Stimulated activated CD4-positive, alpha-beta T cell treated with anti-CD3 and anti-CD28 coated beads, Interleukin-2, amount 100 ng/mL, for 48 hours (primary cell): ENCODE measurements at regions not wholly inside any gene's neighbourhood (a gene's known extent, or its start where the extent isn't known, plus 50 kb on each side); places are given as distances from the start of the nearest gene placed in this dataset.

Experiments used
- DNase-seq, 2 donors: peaks; one replicate each; pipeline ENCODE4 v3.0.0-alpha.2; 2020

- no peak for DNase-seq
Measured at GRCh38 chr7:1286946-1287645, 54.4 kb downstream of the UNCX start.

DNA sequence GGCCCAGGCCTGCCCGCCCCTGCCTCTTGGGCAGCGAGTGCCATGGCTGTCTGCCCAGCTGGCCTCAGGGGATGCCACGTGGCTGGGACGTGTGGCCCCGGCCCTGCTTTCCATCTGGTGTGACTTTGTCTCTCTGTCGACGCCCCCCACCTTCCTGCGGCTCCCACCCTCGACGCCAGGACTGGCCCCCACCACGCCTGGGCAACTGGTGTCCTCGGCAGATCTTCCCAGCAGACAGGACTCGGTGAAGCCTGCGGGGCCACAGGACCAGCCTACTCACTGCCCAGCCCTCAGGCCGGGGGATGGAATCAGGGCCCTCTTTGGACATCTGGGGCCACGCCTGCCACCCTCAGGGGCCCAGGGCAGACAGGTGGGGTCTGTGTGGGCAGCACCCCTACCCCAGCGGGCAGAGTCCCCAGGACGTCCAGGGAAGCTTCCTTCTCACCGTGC, 55.1 kb downstream of the UNCX start:
- no peak for DNase-seq

DNA sequence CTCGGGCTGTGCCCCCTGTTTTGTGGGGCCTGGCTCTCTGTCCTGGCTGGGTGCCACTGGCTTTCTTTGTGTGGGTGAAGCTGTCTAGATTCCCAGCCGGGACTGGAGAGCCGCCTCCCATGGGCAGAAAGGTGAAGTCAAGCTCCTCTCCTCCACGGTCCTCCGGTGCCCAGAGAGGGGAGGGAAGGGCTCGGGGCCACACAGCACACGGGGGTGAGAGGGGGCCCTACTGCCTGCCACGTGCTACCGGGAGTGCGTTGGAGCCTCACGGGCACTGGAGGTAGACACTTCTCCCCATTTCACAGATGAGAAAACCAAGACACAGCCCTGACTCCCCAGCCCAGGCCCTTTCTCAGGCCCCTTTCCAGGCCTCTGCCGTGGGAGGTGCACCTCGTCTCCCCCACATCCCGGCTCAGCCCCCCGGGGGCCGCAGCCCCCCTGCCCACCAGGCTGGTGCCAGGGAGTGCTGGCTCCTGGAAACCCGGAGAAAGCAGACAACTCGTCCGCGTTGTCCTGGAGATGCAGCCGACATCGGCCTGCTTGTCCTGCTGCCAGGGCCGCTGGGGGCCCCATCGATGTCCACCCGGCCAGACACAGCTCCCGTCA, 55.8 kb downstream of the UNCX start:
- no peak for DNase-seq

DNA sequence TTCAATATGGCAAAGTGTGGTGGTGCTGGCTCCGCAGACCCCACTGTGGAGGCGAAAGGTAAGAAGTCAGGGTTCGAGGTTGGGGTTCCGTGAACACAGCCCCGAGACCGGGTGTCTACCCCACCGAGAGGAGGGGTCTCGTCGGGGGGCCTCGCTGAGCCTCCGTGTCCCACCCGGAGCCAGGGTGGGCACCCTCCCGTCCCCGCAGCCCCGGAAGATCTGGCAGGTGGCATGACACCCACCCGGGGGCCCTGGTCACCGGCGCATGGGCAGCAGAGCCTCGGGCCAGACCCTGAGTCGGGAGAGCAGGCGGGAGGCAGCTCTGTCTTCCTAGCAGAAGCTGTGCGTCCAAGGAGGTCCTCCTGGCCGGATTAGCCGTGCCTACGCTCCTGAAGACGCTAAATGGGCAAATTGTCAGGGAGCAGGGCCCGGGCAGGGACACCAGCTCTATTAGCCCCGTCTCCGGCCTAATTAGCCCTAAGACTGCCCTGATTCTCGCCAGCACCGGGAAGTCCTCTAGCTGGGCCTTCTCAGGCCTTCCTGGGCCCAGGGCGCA, 56.4 kb downstream of the UNCX start:
- DNase-seq: no peak

GRCh38 chr7:1289666-1290025, 57.0 kb downstream of the UNCX start:
- no peak for DNase-seq

GRCh38 chr7:1290026-1290678, 57.5 kb downstream of the UNCX start:
- DNase-seq: no peak

- no peak for DNase-seq
Measured at GRCh38 chr7:1290679-1291356, 58.1 kb downstream of the UNCX start.

DNA sequence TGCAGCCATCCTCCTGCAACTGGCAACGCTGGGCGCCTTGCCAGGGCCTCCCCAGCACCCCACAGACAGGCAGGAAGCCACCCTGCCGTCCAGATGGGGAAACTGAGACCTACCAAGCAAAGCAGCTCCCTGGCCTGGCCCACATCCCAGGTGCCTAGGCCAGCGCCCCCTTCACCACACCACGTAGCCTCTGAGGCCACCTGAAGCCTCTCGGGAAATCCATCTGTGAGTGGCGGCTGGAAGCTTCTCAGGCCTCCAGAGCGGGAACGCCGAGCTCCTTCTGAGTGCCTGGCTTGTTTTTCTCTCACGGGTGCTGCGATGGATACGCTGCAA, 58.7 kb downstream of the UNCX start:
- no peak for DNase-seq

- DNase-seq: no peak
Measured at GRCh38 chr7:1291845-1292765, 59.4 kb downstream of the UNCX start.

GRCh38 chr7:1292972-1293830, 60.5 kb downstream of the UNCX start:
- no peak for DNase-seq

- DNase-seq: no peak
Measured at GRCh38 chr7:1293950-1294411, 61.3 kb downstream of the UNCX start.

GRCh38 chr7:1295776-1296355, 63.2 kb downstream of the UNCX start:
- no peak for DNase-seq

GRCh38 chr7:1296356-1296981, 63.8 kb downstream of the UNCX start:
- no peak for DNase-seq

DNA sequence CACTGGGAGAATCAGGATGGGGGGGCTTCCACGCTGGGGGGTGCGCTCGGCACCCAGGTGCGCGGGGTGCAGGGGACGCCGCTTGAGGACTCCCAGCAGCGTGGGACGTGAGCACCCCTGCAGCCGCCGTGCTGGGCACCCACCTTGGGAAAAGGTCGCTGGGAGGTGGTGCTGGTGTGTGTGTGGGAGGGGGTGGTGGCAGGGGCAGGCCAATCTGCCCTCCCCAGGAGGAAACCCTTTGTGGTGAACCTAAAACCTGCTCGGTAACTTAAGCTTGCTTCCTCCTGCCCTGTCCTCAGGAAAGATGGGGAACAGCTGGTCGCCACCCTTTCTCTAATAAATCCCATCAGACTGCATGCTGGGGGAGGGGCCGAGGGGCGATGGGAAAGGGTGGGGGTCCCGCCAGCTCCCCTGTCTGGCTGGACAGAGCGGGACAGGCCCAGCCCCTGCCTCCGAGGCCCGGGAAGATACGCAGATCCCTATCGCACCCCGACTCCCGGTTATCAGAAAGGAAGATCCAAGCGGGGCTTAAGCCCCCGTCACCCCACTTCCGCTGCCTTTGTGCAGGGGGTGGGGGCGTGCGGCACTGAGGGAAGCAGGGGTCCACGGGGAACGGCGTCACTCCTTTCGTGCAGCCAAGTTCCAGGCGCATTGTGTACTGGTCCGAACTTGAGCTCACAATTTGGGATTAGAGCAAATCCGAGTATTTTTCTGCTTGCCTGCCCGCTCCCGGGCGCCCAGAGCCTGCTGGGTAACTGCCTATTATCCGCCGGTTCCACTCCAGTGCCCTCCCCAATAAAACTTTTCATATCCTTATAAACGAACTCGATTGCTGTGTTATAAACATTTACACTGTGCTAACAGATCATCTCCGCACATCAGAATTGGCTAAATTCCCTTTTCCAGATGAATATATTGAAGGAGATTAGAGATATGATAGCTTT, 64.6 kb downstream of the UNCX start:
- no peak for DNase-seq

DNA sequence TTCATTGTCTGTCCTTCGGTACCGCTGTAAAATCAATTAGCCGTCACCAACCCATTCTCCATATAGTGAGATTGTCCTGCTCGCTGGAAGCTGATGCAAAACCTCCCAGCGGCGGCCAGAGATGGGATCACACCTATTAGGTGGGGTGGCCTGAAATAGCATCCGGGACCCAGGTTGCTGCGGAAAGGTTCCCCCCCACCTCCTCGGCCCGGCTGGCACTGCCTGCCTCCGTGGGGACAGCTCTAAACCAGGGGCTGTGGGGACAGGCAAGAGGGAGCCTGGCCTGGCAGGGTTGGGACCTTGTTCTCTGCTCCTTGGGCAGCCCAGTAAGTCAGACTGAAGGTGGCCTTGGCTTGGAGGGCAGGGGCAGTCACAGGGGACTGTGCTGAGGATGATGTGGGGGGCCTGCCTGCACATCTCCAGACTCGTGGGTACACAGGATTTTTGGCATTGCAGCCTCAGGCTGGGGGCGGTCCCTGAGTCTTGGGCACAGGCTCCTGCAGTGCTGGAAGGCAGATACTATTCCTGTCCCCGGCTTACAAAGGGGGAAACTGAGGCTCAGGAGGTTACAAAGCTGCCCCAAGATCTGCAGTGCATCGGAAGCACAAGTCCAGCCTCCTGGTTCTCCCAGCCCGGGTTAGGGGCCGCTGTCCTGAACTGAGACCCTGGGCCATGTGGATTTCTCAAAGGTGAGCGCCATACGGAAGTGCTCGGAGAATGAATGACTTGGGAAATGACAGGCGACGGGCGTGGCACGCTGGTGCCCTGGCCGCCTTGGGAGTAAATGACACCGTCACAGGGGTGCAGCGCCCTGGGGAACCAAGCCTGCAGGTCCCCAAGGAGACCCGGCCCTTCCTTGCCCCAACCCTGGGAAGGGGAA, 65.6 kb downstream of the UNCX start:
- no peak for DNase-seq

DNA sequence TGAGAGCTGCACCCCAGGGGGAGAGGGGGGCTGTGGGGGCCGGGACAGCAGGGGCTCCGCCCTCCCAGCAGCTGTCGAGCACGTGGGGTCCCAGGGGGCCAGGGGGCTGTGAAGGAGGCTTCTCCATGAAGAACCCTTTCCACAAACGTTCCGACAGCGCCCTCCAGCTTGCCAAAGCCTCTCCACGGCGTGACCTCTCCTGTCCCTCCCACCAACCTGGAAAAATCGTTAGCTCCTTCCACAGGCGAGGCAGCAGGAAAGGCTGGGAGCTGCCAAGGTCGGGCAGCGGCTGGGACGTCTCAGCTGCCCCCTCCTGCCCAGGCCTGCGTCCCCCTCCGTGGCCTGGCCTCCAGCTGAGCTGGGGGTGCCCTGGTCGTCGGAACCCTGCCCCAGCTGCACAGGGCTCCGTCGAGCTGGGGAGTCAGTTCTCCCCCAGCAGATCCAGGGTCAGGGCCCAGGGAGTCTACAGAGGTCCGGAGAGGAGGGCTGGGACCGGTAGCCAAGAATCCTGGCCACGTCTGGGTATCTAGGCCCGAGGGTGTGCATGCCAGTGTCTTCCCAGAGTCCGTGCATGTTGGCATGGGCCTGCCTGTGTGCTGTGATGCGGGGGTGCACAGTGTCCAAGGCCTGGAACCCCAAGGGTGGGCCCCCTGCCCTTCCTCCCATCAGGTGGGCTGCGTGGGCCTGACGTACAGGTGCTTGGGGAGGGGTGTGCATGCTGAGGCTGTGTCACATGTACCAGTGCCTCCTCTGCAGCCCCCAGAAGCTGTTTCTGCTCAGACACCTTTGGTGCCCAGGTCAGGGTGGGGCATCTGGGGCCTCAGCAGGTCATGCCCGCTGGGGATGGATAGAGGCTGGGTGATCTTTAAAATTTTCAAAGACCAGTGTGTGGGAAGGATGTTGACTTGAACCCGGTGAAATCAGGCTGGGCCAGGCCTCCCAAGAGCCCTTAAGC, 66.5 kb downstream of the UNCX start:
- DNase-seq: no peak

- DNase-seq: no peak
Measured at GRCh38 chr7:1300206-1300605, 67.5 kb downstream of the UNCX start.
